NCI-H1930 (cell line): ENCODE measurements at regions not wholly inside any gene's neighbourhood (a gene's known extent, or its start where the extent isn't known, plus 50 kb on each side); places are given as distances from the start of the nearest gene placed in this dataset.

Experiments
- DNase-seq, 2 experiments: peaks; one replicate each; lab custom pipeline; 2025; lab: John Stamatoyannopoulos, UW

DNA sequence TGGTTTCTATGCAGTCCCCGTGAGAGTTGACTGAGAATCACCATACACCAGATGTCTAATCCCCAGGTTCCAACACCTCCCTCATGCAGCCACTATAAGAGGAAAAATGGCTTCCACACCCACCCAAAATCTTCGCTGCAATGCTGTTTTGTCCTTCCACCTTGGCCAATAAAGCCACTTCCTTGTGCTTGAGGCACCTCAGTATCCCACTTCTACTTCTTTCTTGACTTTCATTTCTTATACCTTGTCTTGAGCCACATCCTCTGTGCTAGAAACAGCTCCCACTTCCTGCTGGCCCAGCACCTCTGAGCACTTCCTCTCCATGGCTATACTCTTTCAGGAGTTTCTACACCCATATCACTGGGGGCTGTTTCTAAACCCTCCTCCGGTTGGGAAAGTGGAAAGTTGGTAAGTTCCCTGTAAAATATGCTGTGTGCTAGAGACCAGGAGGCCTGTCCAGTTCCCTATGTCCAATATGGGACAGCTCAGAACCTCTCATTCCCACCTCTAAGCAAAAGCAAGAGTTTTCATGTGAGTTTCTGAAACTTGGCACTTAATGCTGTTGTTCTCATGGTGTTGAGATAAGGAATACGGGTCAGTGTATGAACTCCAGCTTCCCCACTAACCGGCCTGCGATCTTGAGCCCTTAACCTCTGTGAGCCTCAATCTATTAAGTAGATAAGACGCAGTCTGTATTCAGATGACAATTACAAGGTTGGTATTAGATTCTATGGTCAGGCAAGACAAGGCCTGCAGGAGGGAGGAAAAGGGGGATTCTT lies 209.1 kb upstream of the ID2 start:
- DNase-seq, result no peak

DNA sequence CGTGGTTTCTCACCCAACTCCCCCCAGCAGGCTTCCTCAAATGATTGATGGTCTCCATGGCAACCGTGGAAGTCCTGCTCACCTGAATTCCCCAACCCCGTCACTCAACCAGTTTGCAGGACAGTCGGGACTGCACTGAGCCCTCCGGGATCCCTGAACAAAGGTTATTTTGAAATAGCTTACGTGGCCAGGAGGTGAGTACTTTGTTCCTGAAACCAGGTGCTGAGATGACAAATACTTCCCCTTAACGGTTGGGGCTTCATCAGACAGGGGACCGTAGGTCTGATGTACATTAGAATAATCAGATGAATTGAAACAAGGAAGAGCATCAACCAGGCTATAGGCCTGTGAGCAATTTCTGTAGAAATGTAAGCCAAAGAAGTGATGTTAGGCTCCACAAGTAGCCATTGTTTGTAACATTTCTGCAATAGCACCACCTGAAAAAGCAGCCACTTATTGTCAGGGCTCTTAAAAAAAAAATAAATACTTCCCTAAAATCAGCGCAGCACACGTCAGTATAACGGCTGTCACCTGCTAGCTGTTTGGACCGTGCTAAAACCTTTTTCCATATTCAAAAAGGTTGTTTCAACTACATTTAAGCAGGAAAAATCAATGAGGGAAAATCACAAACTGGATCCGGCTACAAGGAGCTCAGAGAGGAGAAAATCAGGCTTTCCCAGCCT lies 206.4 kb upstream of the ID2 start:
- DNase-seq, result no peak

DNA sequence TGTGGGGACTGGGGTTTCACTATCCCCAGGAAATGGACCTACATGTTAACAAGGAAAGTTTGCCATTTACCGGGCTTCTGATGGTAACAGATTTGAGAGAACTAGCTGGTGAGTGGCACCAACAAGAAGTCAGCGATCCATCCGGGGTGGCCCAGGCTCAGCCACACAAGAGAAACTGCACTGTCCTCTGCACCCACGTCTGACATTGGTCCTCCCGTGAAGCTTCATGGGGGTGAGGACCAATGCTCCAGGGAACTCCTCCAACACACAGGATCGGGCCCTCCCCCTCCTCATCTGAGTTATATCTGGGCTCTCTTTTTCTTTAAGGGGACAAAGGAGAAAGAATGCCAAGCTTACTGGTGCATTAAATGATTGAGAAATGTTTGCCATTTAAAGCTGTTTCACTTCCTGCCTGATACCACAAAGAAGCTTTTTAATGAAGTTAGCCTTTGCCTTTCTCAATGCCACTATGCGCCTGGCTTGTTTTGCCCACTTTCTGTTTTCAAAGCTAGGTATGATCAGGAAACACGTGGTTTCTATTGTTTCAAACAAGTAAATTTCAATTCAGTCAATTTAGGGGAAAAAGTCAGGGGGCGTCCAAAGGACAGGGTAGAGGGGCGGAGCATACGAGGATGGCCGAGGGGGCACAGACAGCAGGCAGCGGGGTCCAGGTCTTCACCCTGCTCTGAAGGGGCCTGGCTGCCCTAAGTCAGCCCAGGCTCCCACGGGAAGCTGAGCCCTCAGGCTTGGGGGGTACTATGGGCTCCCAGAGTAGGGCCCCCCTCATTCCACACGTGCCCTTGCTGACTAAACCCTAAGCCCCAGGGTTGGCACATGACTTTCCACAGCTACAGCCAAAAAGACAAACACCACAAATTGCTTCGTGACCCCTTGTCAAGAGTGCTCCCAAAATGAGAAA lies 204.0 kb upstream of the ID2 start:
- no peak for DNase-seq

GRCh38 chr2:8478471-8478793 lies 203.4 kb upstream of the ID2 start:
- DNase-seq, result no peak

GRCh38 chr2:8479298-8479697 lies 202.6 kb upstream of the ID2 start:
- DNase-seq, result no peak

GRCh38 chr2:8480915-8481314 lies 200.9 kb upstream of the ID2 start:
- no peak for DNase-seq

DNA sequence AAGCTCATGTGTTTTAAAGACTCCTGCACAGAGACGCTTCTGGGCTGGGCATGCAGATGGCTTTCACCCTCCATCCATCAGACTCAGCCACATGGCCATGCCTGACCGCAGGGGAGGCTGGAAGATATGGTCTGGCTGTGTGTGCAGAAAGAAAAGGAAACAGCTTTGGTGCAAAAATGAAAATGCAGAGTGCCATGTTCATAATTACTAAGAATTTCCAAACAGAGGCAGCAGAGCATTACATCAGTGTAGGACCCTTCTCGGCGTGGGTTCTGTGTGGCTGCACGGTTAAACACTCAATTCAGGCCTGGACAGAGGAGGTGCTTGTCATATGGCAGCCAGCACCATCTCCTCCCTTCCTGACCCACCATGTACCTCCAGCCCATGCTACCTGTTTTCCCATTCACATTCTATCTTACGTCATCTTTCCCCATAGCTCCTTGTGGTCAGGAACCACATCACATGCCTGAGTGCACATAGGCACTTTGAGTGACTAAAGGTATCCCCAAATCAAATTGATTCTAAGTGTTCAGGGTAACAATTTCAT lies 200.3 kb upstream of the ID2 start:
- no peak for DNase-seq

- DNase-seq, result no peak
Measured at GRCh38 chr2:8482432-8482831, 199.4 kb upstream of the ID2 start.

DNA sequence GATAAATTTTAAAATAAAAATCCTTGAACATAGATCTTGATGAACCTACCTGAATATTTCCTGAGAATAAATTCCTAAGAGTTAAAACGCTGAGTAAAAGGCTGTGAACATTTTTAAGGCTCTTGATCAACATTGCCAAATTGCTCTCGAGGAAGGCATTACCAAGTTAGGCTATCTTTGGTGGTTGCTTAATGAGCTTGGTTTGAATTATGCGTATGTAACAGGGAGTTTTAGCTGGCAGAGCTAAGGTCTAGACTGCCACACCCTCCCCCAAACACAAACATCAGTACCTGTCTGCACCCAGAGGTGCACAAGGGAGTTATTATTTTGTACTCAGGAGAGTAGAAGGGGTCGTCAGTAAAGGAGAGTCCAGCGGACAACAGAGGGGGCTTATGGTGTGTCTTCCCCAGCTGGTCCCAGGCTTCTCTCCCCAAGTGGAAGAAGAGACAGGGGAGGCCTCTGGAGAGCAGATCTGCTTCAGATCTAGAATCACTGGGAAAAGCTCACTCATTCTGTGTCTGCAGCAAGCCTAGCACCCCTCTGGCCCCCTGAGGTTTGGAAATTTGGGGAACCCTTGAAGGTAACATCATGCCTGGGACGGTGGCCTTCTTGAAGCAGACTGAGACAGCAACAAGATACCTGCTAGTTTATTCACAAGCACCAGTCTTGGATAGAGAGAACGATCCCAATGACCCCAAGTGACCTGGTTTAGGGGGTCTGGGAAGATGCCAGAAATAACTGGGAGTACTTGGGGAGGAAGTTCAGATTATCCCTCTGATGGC lies 197.2 kb upstream of the ID2 start:
- no peak for DNase-seq

- DNase-seq, result no peak
Measured at GRCh38 chr2:8485736-8486135, 196.1 kb upstream of the ID2 start.

DNA sequence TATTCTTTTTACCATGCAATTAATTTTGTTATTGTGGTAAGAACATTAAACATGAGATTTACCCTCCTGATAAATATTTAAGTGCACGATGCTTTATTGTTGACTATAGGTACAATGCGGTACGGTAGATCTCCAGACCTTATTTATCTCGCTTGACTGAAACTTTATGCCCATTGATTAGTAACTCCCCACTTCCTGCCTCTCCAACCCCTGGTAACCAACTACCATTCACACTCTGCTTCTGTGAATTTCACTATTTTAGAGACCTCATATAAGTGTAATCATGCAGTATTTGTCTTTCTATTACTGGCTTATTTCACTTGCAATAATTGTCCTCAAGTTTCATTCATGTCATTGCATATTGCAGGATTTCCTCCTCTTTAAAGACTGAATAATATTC lies 195.7 kb upstream of the ID2 start:
- DNase-seq, result no peak

DNA sequence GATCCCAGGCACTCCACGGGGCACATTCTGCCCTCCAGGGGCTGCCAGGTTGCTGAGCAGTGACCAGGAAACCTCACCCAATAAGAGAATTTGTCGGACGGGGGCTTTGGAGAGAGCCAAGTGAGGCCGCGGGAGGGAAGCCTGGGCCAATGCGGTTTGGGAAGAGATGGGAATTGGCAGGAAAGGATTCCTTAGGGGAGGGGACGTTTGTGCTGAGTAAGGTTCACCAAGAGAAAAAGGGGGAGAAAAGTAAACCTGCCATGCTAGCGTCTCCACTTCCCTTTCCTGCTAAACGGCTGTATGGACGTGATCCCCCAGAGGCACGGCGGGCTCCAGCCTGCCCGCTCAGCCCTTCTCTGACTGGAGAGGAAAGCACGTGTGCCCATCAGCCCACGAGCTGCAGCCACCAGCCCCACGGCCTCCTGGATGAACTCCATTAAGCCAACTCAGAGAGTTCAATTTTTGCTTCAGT lies 194.4 kb upstream of the ID2 start:
- DNase-seq, result no peak

- no peak for DNase-seq
Measured at GRCh38 chr2:8488001-8488738, 193.7 kb upstream of the ID2 start.

DNA sequence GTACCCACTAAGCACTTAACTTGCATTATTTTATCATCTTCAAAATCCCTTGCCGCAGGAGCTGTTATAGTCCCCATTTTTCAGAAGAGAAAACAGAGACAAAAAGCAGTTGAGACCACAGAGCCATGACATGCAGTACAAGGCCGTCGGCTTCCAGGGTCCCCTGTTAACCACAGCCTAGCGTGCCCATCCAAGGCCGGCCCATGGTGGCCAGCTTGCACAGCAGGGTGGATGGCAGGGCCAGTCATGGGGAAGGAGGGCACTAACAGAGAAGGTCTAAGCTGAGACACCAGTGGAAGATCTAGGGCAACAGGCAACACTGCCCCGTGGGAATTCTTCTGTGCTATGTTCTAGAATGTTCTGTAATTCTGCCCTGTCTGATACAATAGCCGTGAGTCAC lies 192.6 kb upstream of the ID2 start:
- no peak for DNase-seq

DNA sequence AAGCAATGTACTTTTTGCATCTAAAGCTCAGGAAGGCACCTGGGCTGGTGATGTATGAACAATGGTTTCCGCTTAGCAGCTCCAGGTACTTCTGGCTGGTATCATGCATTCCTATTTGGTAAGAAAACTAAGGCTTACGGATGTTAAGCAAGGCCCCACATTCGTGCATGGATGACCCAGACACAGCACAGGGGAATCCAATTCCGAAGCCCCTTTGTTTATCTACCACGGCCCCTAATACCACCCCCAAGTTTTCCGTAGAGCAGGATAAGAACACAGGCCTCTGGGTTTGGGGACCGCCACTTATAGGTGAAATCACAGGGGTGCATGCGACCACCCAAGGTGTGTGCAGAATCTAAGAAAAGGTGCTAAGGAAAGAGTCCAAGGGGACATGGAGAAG lies 192.1 kb upstream of the ID2 start:
- no peak for DNase-seq

DNA sequence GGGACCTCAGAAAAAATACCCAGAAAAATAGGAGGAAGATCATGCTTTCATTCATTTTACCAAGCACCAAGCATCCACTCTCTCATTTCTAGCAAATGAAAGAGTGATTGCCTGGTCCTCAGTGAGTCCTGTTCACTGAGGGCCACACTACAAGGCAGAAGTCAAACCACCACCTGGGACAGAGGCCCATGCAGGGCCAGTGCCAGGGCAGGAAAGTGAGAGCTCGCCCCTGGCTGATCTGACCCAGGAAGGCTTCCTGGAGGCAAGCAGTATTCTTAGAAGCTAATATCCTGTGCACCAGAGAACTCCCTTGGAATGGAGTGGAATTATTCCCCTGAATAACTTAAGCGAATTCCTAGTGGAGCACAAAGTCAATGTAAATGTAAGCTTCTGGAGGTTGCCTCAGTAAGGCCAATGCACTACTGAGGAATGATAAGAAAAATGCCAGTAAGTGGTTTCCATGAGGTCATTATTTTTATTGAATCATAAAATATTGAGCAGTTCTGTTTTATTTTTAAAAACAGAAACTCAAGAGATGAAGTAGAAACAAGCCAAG lies 191.6 kb upstream of the ID2 start:
- DNase-seq, result no peak

DNA sequence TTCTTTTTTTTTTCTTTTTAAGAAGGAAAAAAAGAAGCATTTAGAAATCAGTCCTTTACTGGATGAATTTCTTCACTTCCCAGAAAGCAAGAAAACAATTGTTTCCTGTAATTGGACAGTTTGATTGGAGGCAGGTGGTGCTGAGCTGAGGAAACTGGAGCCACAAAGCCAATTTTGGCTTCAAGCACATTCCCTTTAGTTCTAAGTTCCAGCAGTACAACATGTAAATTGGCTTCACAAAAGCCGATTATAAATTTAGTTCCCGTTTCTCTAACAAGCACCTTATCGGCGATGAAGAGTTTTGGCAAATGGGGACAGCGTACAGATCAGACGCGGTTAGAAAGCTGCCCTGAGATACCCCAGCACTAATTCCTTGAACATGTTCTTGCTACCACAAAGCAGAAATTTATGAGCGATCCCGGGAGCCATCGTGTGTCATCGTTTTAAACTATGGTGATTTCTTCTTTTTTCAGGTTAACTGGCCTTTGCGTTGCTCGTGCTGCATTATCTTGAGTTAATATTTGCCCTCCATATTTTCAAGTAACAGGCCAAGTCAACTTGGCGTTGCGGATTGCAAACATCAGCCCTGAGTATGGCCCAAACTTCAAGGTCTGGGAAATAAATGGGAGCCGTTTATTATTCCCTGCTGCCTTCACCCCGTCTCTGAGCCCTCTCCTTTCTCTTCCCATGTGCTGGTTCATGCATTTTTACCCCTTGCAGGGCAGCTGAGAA lies 190.4 kb upstream of the ID2 start:
- DNase-seq, result no peak

- DNase-seq, result no peak
Measured at GRCh38 chr2:8494151-8494550, 187.7 kb upstream of the ID2 start.

- DNase-seq, result no peak
Measured at GRCh38 chr2:8494589-8494988, 187.3 kb upstream of the ID2 start.
